BE2C (cell line): ENCODE measurements at regions not wholly inside any gene's neighbourhood (a gene's known extent, or its start where the extent isn't known, plus 50 kb on each side); places are given as distances from the start of the nearest gene placed in this dataset.

Source experiments
- DNase-seq: peaks from one replicate; pipeline ENCODE4 v3.0.0-alpha.2; 2020
- H3K27me3 ChIP-seq: fragments of 250-450 bp; sonication (Bioruptor Pico); 2 replicates; pipeline ENCODE4 v1.5.1; 2020; ENCODE audit warnings: mild to moderate bottlenecking
- H3K36me3 ChIP-seq: fragments of 250-450 bp; sonication (Bioruptor Pico); 2 replicates; pipeline ENCODE4 v1.5.1; 2020; ENCODE audit warnings: mild to moderate bottlenecking
- H3K4me1 ChIP-seq: fragments of 250-450 bp; sonication (Bioruptor Pico); 2 replicates; pipeline ENCODE4 v1.5.1; 2020
- H3K4me3 ChIP-seq: 2 replicates; pipeline ENCODE4 v1.5.1; 2011; ENCODE audit warnings: low read depth, low read length
- H3K9me3 ChIP-seq: fragments of 250-450 bp; sonication (Bioruptor Pico); 2 replicates; pipeline ENCODE4 v1.5.1; 2020
- CTCF ChIP-seq: IDR thresholded peaks from 2 replicates; pipeline ENCODE4 v1.5.1; 2012; ENCODE audit warnings: mild to moderate bottlenecking, low read depth, low read length

GRCh38 chr3:181880331-181880730 lies 168.6 kb downstream of the SOX2 start:
- Histone ChIP-seq H3K27me3 (no peaks in the 10 kb centered on the region), H3K4me3 (no peak overlapping the region), H3K36me3 (no peaks in the 10 kb centered on the region), H3K4me1 (peaks cover 4% of the 10 kb centered on the region; the same call in 1 of the 2 replicates), H3K9me3 (no peaks in the 10 kb centered on the region)
- DNase-seq, result peak; percentile 60
- no peak for TF ChIP-seq CTCF

GRCh38 chr3:181881749-181882148 lies 170.0 kb downstream of the SOX2 start:
- Histone ChIP-seq H3K4me1 (peaks cover 4% of the 10 kb centered on the region; the same call in 1 of the 2 replicates), H3K27me3 (no peaks in the 10 kb centered on the region), H3K36me3 (no peaks in the 10 kb centered on the region), H3K4me3 (no peak overlapping the region), H3K9me3 (no peaks in the 10 kb centered on the region)
- no peak for TF ChIP-seq CTCF
- DNase-seq, result no peak

GRCh38 chr3:181885868-181886630 lies 174.3 kb downstream of the SOX2 start:
- Histone ChIP-seq H3K27me3 (no peaks in the 10 kb centered on the region), H3K4me1 (no peaks in the 10 kb centered on the region), H3K4me3 (no peak overlapping the region), H3K36me3 (no peaks in the 10 kb centered on the region), H3K9me3 (no peaks in the 10 kb centered on the region)
- no peak for TF ChIP-seq CTCF
- no peak for DNase-seq

- no peak for TF ChIP-seq CTCF
- DNase-seq, result no peak
These were observed 175.0 kb downstream of the SOX2 start for GRCh38 chr3:181886676-181887075.

GRCh38 chr3:181887685-181888084 lies 176.0 kb downstream of the SOX2 start:
- no peaks in the 10 kb centered on the region for H3K27me3 ChIP-seq
- H3K4me1 ChIP-seq, result no peaks in the 10 kb centered on the region
- TF ChIP-seq CTCF, result no peak
- H3K36me3 ChIP-seq, result no peaks in the 10 kb centered on the region
- H3K4me3 ChIP-seq, result no peak overlapping the region
- no peaks in the 10 kb centered on the region for H3K9me3 ChIP-seq
- DNase-seq, result no peak

More at GRCh38 chr3:181886676-181887075, 175.0 kb downstream of the SOX2 start:
- Histone ChIP-seq H3K4me3 (no peak overlapping the region), H3K9me3 (no peaks in the 10 kb centered on the region), H3K4me1 (no peaks in the 10 kb centered on the region), H3K27me3 (no peaks in the 10 kb centered on the region), H3K36me3 (no peaks in the 10 kb centered on the region)

GRCh38 chr3:181888234-181888633 lies 176.5 kb downstream of the SOX2 start:
- Histone ChIP-seq H3K27me3 (no peaks in the 10 kb centered on the region), H3K9me3 (no peaks in the 10 kb centered on the region), H3K4me3 (no peak overlapping the region), H3K36me3 (no peaks in the 10 kb centered on the region), H3K4me1 (no peaks in the 10 kb centered on the region)
- no peak for TF ChIP-seq CTCF
- DNase-seq, result no peak
